Suppressor macrophage treated with lipopolysaccharide for 4 hours (primary cell): ENCODE measurements at regions not wholly inside any gene's neighbourhood (a gene's known extent, or its start where the extent isn't known, plus 50 kb on each side); places are given as distances from the start of the nearest gene placed in this dataset.

Experiments used
- DNase-seq: peaks from one replicate; pipeline ENCODE4 v3.0.0-alpha.2; 2020

DNA sequence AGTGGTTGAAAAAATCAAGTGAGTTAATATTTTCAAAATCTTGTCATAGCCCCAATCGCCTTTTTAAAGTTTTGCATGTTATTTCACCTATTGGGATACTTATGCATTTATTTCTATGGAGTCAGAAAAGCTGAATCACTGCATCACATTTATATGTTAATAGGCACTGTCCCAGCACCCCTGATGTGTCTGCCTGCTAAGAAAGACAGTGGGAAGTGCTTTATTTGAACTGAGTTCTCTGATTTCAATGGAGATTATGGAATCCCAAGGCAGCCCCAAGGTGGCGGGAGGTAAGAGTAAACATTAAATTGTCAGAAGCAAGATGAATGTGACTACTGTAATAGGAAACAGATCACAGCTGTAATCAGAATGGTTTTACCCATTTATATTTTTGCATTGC, 2225.7 kb downstream of the NCAM2 start:
- DNase-seq = no peak

DNA sequence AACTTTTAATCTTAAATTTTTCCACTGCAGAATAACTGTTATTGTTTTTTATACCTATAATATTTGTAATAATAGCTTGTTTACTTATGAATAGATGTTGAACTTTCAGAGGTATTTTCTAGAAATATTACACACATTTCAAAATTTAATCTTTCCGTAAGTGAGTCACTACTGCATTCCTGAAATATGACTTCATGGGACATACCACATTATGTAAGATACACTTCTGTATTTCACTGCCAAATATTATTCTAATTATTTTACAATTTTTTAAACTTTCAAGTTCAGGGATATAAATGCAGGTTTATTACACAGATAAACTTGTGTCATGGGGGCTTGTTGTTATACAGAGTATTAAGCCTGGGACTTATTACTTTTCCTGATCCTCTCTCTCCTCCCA, 2220.5 kb downstream of the NCAM2 start:
- no peak for DNase-seq

DNA sequence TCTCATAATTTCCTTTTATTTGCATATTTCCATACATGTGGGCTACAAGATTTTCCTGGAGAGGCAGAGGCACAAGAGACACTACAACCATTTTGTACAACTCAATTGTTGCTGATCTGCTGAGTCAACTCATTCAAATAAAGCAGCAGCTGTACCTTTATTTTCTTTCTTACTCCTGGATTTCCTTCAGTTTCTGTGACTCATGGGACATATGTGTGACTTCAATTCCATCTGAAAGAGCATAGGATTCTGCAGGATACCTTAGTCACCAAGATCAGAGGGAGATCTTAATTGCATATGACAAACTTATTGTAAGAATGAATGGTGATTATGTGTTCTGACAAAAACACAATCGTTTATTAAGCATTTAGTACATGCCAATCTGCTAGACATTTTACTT, 2219.4 kb downstream of the NCAM2 start:
- DNase-seq = no peak

DNA sequence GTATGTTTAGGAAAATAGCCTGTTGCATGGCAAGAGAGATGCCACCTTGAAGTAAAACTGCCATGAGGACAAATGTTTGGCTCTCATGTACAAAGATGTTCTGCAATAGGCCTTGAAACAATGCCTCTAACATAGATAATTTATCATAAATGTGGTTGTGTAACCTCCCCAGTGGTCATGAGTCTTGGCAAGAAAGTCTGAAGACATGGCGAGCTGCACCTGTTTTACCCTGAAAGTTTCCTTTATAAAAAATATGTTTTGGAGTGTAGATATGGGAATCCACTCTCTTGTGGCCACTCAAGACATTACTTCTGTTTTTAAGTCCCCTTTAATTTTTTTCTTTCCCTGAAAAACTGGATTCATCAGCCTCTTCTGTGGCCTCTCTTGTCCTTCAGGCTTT, 2217.1 kb downstream of the NCAM2 start:
- DNase-seq = no peak
